KG1 (cell line): ENCODE measurements at regions not wholly inside any gene's neighbourhood (a gene's known extent, or its start where the extent isn't known, plus 50 kb on each side); places are given as distances from the start of the nearest gene placed in this dataset.
"Not testable (repeated sequence)": the region's sequence is repeated elsewhere in the genome, so short reads cannot be mapped to it uniquely, and the experiment has no call there.

Experiments
- DNase-seq: peaks from one replicate; lab custom pipeline; 2025; lab: John Stamatoyannopoulos, UW

DNA sequence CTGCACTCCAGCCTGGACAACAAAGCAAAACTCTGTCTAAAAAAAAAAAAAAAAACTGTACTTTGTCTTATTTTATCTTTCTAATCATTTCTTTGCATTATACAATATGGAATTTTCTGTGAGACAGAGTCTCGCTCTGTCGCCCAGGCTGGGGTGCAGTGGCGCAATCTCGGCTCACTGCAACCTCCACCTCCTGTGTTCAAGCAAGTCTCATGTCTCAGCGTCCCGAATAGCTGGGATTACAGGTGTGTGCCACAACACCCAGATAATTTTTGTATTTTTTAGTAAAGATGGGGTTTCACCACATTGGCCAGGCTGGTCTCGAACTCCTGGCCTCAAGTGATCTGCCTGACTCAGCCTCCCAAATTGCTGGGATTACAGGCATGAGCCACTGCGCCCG is 90.0 kb downstream of the MRPL14 start:
- DNase-seq, result not testable (repeated sequence)

DNA sequence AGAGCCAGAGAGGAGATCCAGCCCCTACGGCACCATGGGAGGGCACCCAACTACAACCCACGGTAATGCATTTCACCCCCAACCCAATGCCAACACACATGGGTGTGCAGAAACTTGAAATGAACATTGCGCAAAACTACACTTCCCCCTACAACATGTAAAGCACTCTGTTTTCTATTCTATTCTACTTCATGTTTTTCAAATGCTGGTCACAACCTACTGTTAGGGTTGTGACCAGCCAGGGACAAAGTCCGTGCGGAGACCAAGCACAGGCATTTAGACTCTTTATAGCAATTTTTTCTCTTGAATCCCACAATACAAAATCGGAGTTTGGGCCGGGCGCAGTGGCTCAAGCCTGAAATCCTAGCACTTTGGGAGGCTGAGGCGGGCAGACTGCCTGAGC is 90.6 kb downstream of the MRPL14 start:
- peak; percentile 12 for DNase-seq

DNA sequence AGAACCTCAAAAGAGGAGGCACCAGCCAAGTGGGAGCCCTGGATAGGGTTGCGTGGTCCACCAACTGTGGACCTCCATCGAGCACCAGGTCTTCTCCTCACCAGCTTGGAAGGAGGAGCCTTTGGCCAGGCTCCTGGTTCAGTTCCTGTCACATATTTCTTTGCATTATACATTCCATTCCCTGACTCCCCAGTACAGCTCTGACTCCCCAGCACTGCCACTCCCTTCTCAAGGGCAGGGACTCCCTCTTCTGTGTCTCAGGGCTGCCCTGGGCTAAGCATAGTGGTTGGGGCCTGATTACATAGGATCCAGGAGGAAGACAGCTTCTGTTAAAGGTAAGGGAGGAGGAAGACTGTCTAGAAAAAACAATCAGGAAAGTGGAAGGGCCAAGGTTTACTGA is 91.1 kb downstream of the MRPL14 start:
- DNase-seq, result no peak

DNA sequence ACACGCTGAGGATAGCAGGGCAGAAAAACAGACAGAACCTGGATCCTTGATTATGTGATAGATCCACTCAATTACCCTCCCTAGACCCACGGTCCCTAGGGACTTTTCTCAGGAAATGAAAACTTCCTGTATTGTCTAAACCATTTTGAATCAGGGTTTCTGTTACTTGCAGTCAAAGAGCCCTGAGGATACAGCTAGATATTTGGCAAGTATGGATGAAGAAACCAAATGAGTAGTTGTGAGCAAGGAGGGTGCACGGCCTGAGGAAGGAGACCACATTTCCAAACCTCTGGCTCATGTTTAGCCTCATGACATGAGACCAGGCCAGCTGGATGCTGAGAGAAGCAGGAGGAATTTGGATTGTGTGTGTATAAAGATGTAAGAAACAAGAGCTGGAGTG is 91.6 kb downstream of the MRPL14 start:
- no peak for DNase-seq

DNA sequence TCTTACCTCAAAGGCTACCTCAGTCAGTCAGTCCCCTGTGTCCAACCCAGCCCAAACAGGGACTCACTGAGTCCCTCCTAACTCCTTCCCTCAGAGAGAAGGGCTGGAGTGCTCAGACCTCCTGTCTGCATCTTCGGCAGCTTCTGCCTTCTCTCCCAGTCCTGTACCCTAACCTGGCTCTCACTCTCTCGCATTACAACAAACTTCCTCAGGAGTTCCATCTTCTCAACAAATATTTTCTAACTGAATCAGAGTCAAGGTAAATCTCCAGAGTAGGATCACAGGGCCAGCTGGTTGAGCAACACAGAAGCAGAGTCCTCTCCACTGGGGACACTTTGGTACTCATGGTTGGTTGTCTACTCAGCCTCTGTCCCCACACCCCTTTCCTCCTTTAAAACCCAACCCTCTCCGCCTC is 92.3 kb downstream of the MRPL14 start:
- DNase-seq, result no peak

DNA sequence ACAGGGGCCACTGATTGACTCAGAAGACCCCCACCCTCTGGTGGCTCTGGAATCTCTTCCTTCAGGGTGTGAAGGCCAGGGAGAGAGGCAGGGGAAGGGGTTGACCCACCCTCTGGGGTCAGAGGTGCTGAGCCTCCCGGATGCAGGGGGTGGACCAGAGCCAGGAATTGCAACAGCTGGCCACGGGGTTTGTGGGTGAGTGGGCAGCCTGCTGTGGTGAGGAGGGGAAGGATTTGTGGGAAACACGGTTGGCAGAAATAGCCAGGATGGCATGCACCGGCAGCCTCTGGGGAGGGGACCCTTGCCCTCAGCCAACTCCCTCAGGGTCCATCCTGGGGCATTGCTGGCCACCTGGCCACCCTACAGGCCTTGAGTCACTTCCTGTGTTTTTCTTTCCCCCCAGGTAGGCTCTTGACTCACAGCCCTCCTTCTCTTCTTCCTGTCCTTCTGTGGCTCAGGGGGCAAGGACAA is 92.8 kb downstream of the MRPL14 start:
- DNase-seq, result no peak

DNA sequence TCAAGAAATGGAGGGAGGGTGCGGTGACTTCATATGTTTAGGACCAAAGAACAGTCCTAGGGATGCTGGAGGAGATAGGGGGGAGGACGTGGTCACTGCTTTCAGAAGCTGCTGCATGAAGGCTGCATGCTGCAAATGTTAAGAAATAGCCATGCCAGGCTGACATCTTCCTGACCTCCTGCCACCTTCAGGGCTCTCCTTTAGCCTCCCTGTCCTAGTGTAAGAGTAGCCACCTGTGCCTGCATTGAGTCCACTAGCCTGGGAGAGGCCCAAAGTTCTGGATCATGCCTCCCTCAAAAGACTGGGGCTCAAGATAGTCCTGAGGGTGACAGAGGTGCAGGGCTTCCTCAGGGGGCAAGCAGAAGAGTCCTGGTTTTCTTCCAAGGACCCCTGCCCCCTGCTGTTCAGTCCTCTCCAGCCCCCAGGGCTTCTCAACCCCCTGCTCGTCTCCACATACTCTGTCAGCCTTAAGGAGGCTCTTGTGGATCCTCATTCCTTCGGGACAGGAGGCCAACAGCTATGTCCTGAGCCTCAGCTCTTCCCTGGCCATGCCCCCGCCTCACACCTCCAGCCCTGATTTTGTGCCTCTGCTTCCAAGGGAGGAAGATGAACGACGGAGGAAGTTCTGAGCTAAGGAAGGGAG is 96.3 kb downstream of the MRPL14 start:
- DNase-seq, result no peak

DNA sequence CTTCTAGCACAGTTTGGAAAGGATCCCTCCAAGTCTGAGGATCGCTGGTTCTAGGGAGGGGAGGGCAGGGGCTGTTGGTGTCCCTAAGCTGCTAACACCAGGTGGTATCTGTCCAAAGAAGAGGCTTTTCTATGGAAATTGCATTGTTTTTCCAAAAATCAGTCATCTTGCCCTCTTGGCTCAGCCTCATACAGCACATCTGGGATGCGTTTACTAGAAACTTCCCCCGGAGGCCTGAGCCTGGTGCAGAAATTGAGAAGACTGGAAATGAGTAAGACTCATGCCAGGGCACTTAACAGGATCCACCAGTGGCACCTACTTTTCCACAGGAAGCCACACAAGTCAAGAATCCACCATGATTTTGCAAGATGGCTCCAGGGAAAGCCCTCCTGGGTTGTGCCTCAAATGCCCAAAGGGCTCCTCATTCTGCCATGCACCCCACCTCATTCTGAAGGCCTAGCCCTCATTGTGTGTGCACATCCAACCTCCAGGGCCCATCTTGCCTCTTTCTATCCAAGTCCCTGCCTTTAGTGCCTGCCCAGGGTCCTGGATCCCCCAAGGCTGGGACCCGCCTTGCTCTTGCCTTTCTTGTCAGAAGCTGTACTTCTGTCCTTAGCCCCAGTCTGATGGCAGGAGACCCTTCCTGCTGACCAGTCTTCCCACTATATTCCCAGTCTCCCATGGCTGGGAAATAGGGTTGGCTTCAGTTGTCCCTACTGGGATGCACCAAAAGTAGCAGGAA is 97.6 kb downstream of the MRPL14 start:
- no peak for DNase-seq

DNA sequence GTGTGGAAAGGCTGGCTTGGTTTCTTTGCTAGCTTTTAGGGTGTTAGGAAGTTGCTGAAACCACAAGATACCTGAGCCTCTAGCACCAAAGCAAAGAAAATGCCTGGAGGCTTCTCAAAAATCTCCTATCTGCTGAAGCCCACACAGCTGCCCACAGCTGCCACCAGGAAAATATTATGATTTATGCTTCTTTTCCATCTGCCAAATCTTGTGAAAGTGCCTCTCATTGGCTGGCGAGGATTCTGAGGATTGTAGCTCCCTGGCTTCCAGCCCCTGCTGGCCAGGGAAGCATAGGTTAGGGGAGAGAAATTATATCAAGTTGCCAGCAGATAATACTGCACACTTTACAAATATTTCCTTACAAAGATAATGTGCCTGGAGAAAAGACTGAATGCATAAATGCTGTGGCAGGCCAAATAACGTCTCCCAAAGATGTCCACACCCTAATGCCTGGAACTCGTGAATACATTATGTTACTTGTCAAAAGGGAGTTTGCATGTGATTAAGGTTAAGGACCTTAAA is 98.4 kb downstream of the MRPL14 start:
- no peak for DNase-seq

DNA sequence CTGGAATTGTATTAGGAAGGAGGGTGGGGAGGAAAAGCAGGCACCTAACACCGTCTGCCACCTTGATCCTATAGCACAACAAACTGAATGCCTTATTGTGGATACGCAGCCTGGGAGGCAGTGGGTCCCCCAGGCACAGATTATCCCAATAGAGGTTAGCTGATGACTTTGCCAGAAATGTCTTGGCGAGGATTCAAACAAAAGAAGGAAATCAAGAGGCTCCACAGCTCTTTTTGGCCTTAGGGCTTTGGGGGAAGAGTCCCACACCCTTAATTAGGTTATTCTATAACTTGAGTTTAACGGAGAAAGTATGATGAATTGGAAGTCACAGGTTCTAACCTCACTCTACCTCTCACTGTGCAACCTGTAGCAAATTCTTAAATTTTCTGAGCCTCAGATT is 102.0 kb downstream of the MRPL14 start:
- no peak for DNase-seq

DNA sequence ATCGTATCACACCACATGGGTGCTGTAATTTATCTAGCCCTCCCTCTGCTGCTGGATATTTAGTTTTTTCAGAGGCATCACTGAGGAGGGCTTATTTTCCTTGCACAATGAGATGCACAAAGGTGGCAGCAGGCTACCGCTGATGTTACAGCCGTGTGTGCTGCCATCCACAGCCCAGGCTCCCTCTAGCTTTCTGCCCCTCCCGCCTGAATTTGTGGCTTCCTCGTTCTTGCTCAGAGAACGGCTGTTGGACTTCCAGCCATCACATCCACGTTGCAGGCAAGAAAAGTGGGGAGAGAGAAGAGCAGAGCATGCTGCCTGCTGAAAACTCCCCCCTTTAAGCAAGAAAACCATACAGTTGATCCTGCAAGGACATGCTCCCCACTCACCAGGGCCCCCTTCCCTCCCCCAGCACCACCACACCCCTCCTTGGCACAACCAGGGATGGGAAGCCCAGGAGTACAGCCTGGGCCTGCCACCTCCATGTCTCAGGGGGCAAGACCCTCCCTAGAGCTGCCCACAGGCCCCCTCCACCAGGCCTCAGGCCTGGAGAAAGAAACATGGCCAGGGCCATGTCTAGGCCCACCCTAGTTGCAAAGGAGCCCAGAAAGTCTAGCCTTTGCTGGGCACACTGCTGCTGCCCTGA is 102.6 kb downstream of the MRPL14 start:
- no peak for DNase-seq

DNA sequence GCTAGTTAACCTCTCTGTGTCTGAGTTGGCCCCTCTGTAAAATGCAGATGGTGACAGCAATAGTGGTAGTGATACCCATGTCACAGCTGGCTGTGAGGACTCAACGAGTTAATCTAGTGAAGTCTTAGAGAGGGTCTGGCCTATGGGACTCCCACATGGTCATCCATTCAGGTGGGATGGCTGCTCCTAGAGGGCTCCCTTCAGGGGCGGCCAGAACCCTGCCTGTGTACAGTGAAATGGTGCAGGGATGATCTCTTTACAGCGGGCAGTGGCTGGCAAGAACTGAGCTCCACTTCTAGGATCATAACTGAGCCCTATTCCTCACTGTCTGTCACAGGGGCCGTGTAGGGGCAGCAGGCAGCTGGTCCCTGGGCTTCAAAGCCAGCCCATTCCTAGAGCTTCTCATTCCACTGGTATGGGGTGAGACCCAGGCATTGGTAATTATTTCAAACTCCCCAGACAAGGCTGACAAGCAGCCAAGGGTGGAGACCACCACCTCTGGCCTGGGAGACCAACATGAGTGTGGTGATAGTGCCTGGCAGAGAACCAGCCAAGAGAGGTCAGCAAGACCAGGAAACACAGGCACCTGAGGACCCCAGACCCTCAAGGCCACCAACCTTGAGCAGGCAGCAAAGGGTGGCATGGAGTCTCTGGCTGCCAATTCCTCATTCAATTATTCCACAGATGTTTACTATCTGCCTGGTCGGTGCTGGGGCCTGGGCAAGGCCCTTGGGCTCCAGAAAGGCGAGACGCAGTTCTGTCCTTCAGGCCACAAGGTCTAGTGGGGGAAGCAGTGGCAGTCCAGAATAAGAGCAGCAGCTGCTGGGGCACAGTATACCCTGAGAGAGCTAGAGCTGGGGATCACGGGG is 103.4 kb downstream of the MRPL14 start:
- no peak for DNase-seq

DNA sequence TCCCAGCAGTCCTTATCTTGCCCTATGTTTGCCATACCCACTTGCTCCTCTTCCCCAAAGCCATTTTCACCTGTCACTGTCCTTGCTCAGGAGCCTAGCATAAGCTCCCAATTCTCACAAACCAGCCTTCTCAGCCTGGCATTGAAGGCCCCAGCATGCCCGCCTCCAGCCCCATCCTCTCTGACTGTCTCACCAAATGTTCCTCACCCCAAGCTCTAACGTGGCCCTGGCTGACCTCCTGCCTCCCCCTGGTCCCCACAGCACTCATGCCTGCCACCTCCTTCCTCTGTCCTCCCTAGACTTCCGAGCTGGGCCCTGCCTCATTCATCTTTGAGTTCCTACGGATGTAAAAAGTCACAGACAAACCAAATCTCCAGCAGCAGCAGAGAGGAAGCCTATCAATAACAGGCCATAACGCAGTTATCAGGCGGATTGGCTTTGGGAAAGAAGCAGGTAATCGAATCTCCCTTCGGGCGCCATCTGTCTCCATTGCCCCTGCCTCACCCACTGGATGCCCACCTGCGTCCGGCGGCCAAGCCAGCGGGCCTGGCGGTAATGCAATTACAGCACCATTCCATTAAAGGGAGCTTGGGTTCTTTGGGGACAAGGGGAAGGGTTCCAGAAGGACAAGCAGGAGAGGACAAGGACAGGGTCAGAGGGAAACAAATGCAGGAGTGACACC is 104.4 kb downstream of the MRPL14 start:
- no peak for DNase-seq

DNA sequence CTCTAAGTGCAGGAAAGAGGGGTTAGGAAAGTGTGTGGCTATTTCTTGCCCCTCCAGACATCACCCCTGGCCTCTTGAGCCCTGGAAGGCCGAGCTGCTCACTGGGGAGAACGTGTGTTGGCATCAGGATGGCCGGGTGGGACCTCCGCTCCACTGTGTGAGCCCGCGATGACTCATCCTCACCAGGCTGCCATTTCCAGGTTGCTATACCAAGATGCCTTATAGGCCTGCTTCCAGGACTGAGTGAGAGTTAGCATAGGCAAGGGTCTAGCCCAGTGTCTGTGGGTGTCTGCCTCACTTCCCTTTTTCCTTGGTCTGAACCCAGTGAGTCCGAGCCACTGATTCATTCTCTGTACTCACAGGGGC is 105.0 kb downstream of the MRPL14 start:
- DNase-seq, result no peak

DNA sequence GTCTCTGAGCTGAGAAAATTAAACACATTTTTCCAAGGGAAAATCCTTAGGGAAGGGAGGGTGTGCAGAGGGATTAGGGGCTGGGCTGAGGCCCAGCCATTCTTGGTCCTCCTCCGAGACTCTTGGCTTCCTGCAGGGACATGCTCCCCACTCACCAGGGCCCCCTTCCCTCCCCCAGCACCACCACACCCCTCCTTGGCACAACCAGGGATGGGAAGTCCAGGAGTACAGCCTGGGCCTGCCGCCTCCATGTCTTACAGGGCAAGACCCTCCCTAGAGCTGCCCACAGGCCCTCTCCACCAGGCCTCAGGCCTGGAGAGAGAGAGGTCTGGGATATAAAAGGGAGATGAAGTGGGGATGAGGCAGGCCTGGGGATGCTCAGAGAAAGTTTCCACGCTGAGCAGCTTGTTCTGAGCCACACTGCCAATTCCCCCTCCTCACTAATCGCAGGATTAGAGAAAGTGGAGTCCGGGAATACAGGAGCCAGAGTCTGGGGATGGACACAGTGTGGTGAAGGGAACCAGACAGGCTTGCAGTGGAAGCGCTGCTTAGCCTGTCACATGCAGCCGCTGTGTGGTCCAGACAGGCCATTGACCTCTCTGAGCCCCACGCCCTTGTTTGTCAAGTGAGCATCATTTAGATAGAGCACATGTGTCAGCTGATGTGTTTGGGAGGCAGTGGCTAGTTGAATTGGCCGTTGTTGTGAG is 105.5 kb downstream of the MRPL14 start:
- DNase-seq, result no peak

DNA sequence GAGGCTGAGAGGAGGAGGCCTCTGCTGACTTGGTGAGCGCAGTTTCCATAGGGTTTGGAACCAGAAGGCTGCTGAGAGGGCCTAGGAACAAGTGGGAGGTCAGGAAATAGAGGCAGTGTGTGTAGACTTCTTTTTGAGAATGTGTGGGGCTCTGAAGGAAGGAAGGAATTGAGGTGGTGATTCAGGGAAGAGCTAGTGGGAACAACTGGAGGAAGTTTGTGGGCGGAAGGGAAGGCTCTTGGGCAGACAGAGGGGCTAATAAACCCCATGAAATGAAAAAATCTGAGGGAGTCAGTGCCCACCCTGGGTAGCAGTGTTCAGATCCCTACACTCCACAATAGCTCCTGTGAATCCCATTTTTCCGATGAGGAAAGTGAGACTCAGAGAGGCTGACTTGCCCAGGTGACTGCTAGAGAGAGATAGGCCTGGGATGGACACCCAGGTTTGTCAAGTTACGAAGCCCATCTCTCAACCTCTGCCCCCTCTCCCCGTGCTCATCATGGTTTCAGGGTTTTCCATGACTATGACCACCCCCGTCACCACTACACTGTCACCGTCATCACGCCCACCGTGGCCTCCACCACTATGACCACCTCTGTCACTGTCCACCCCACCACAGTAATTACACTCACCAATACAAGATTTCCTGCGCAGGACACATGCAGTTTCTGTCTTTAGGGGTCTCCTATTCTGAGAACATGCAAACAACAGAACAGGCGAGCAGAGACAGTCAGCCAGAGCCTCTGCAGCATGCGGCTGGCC is 106.4 kb downstream of the MRPL14 start:
- DNase-seq, result no peak

DNA sequence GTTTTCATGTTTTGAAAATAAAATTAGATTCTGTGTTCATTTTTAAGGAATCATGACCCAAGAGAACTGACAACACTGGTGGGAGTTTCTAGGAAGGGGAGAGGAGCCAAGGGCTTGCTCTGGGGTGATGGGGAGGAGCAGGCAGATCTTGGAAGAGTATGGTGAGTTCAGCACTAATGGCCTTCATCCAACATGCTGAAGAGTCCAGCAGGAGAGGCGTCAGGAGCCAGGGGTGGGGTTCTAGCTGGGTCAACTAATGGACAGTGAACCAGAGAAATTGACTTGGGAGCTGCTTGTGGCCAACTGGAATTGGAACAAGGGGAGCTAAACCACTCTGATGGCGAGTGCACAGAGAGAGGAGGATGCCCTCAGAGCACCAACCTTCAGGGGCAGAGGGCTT is 107.1 kb downstream of the MRPL14 start:
- no peak for DNase-seq

DNA sequence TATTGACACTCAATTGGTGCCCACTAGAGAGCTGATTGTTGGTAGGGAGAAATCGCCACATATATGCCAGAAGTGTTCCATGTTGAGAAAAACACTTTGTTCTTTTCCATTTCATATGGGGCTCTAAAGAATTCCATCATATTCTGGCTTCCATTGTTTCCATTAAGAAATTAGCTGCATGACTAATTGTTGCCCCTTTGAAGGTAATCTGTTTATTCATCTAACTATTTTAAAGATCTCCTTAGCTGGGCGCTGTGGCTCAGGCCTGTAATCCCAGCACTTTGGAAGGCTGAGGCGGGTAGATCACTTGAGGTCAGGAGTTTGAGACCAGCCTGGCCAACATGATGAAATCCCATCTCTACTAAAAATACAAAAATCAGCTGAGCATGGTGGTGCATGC is 109.9 kb downstream of the MRPL14 start:
- not testable (repeated sequence) for DNase-seq

DNA sequence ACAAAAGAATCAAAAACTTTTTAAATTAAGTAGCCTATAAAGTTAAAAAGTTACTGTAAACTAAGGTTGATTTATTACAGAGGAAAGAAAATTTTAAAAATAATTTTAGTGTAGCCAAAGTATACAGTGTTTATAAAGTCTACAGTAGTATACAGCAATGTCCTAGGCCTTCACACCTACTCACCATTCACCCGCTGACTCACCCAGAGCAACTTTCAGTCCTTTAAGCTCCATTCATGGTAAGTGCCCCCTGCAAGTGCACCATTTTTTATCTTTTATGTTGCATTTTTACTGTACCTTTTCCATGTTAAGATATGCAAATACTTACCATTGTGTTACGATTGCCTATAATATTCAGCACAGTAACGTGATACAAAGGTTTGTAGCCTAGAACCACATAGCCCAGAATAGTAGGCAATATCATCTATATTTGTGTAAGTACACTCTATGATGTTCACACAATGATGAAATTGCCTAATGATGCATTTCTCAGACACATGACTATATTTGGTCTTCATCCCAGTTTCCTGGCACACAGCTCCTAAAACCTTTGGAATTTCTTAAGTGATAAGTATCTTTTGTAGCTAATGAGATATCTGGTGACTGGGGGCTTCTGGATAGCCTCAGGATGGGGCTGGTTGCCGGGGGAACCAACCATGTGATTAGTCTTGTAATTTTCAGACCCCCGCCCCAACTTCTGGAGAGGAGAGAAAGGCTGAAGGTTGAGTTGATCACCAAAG is 111.0 kb downstream of the MRPL14 start:
- DNase-seq, result no peak
